ENCODE measurements at regions not wholly inside any gene's neighbourhood (a gene's known extent, or its start where the extent isn't known, plus 50 kb on each side); places are given as distances from the start of the nearest gene placed in this dataset.

DNA sequence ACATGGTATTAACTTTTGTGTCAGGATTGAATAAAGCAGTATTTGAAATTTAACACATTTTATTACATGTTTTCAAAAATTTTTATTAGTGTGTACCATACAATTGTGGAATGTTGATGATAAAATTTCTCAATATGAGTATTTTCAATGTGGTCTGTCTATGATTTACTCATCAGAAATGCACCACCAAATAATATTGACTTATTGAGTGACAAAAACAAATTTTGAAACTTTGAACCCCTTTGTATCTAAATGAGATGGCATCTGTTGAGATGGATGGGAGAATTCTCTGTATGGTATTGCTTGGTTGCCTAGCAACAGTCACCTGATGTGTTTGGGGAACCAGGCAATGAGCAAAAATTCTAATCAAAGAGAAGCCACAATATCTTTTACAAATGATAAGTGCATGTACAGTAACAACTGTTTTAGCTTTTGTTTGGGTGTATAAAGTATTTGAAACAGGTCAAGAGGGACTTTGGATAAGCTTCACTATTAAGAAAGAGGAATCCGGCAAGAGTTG, 400.1 kb downstream of the CCDC85A start:
- TF ChIP-seq, protein P1, sequence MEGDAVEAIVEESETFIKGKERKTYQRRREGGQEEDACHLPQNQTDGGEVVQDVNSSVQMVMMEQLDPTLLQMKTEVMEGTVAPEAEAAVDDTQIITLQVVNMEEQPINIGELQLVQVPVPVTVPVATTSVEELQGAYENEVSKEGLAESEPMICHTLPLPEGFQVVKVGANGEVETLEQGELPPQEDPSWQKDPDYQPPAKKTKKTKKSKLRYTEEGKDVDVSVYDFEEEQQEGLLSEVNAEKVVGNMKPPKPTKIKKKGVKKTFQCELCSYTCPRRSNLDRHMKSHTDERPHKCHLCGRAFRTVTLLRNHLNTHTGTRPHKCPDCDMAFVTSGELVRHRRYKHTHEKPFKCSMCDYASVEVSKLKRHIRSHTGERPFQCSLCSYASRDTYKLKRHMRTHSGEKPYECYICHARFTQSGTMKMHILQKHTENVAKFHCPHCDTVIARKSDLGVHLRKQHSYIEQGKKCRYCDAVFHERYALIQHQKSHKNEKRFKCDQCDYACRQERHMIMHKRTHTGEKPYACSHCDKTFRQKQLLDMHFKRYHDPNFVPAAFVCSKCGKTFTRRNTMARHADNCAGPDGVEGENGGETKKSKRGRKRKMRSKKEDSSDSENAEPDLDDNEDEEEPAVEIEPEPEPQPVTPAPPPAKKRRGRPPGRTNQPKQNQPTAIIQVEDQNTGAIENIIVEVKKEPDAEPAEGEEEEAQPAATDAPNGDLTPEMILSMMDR (IDR thresholded peaks at IDR 0.05): no peak
- TF ChIP-seq POLR2A (IDR thresholded peaks at IDR 0.05): no peak
